GM23338 (cell line): ENCODE measurements at regions not wholly inside any gene's neighbourhood (a gene's known extent, or its start where the extent isn't known, plus 50 kb on each side); places are given as distances from the start of the nearest gene placed in this dataset.

Experiments used
- ATAC-seq: fragments of 200-7000 bp; cut with Tn5 transposase; 3 replicates; pipeline ENCODE4 v1.9.1; 2020
- DNase-seq: peaks from one replicate; pipeline ENCODE4 v3.0.0-alpha.2; 2015; ENCODE audit warnings: low spot score
- H2AFZ ChIP-seq: fragments of 200-600 bp; sonication (generic); 2 replicates; pipeline ENCODE4 v1.8.0; 2016; ENCODE audit warnings: antibody characterized with exemption, mild to moderate bottlenecking, moderate library complexity
- H3F3A ChIP-seq: fragments of 200-600 bp; sonication (generic); replicated peaks from 2 replicates; pipeline ENCODE4 v1.8.0; 2017; ENCODE audit warnings: antibody characterized with exemption, mixed run types, low read depth
- H3K27ac ChIP-seq: fragments of 200-600 bp; sonication (generic); 2 replicates; pipeline ENCODE4 v1.6.1; 2016; ENCODE audit warnings: low read depth
- H3K27me3 ChIP-seq: fragments of 200-600 bp; sonication (generic); 2 replicates; pipeline ENCODE4 v1.8.0; 2016; ENCODE audit warnings: mild to moderate bottlenecking, mixed run types, moderate library complexity; ENCODE audit not compliant: insufficient read depth
- H3K36me3 ChIP-seq: fragments of 200-600 bp; sonication (generic); 2 replicates; pipeline ENCODE4 v1.8.0; 2016; ENCODE audit warnings: mild to moderate bottlenecking; ENCODE audit not compliant: insufficient read depth
- H3K4me1 ChIP-seq: fragments of 200-600 bp; sonication (generic); 2 replicates; pipeline ENCODE4 v1.8.0; 2016; ENCODE audit warnings: mild to moderate bottlenecking, moderate library complexity; ENCODE audit not compliant: insufficient read depth
- H3K4me2 ChIP-seq: fragments of 200-600 bp; sonication (generic); 2 replicates; pipeline ENCODE4 v1.7.1; 2017; ENCODE audit warnings: mixed run types
- H3K4me3 ChIP-seq: fragments of 200-600 bp; sonication (generic); 2 replicates; pipeline ENCODE4 v1.6.1; 2016; ENCODE audit warnings: mixed run types
- H3K79me2 ChIP-seq: fragments of 200-600 bp; sonication (generic); replicated peaks from 2 replicates; pipeline ENCODE4 v1.8.0; 2017; ENCODE audit warnings: mild to moderate bottlenecking; ENCODE audit not compliant: insufficient read depth
- H3K9me2 ChIP-seq: fragments of 200-600 bp; sonication (generic); 2 replicates; pipeline ENCODE4 v1.8.0; 2017; ENCODE audit not compliant: insufficient read depth
- H4K20me1 ChIP-seq: fragments of 200-600 bp; sonication (generic); replicated peaks from 2 replicates; pipeline ENCODE4 v1.8.0; 2017; ENCODE audit warnings: mild to moderate bottlenecking; ENCODE audit not compliant: insufficient read depth
- H3K27ac Mint-ChIP-seq: 2 replicates; pipeline ENCODE4 v1.8.0; 2020; ENCODE audit warnings: inconsistent platforms, mild to moderate bottlenecking, moderate library complexity, mixed read lengths
- H3K27me3 Mint-ChIP-seq: 3 replicates; pipeline ENCODE4 v1.8.0; 2022; ENCODE audit warnings: low read depth, mild to moderate bottlenecking, moderate library complexity, mixed read lengths, inconsistent platforms; ENCODE audit not compliant: insufficient read depth, poor library complexity
- H3K36me3 Mint-ChIP-seq: 3 replicates; pipeline ENCODE4 v1.8.0; 2021; ENCODE audit warnings: low read depth, mild to moderate bottlenecking, inconsistent platforms, moderate library complexity, mixed read lengths
- H3K4me1 Mint-ChIP-seq: 3 replicates; pipeline ENCODE4 v1.8.0; 2020; ENCODE audit warnings: mild to moderate bottlenecking, inconsistent platforms, mixed read lengths
- H3K4me3 Mint-ChIP-seq: 3 replicates; pipeline ENCODE4 v1.8.0; 2021; ENCODE audit warnings: moderate library complexity, mild to moderate bottlenecking, inconsistent platforms, mixed read lengths
- H3K9me3 Mint-ChIP-seq: 3 replicates; pipeline ENCODE4 v1.8.0; 2020; ENCODE audit warnings: moderate library complexity, mild to moderate bottlenecking, inconsistent platforms, mixed read lengths
- CREB1 ChIP-seq: fragments of 250-450 bp; sonication (Bioruptor Pico); IDR thresholded peaks from 2 replicates; pipeline ENCODE4 v1.5.0; 2020; ENCODE audit warnings: low read depth, mild to moderate bottlenecking, moderate library complexity
- REST ChIP-seq: IDR thresholded peaks from one replicate; pipeline ENCODE4 v1.6.1; 2018; ENCODE audit warnings: antibody characterized with exemption; ENCODE audit not compliant: unreplicated experiment
- ZNF331 ChIP-seq: fragments of 250-450 bp; sonication (Bioruptor Pico); IDR thresholded peaks from 2 replicates; pipeline ENCODE4 v1.5.0; 2020; ENCODE audit warnings: low read depth, mild to moderate bottlenecking, moderate library complexity
- ZNF462 ChIP-seq: fragments of 250-450 bp; sonication (Bioruptor Pico); IDR thresholded peaks from 2 replicates; pipeline ENCODE4 v1.5.0; 2020; ENCODE audit warnings: mild to moderate bottlenecking, moderate library complexity

GRCh38 chr10:3339531-3339950 is 167.0 kb upstream of the PITRM1 start (continued):
- no peak for TF ChIP-seq ZNF462 (CRISPR knock-in tag)

GRCh38 chr10:3339121-3339520 is 166.5 kb upstream of the PITRM1 start:
- ATAC-seq: no peak
- H3K36me3 ChIP-seq: no peaks in the 10 kb centered on the region
- H3K4me2 ChIP-seq: no peak overlapping the region
- H3K9me2 ChIP-seq: no peaks in the 10 kb centered on the region
- no peaks in the 10 kb centered on the region for H3K9me3 Mint-ChIP-seq
- no peaks in the 10 kb centered on the region for H3K4me1 ChIP-seq
- H3K36me3 Mint-ChIP-seq: no peaks in the 10 kb centered on the region
- H3K27ac Mint-ChIP-seq: no peak overlapping the region
- 0 out of 2 replicates have a peak overlapping the region, but pooled peaks have one; percentile 18 for H2AFZ ChIP-seq
- H3K4me1 Mint-ChIP-seq: peaks cover 8% of the 10 kb centered on the region; the same call in 1 of the 3 replicates
- no peaks in the 10 kb centered on the region for H3F3A ChIP-seq
- no peak overlapping the region for H3K4me3 Mint-ChIP-seq
- no peak for DNase-seq
- H3K4me3 ChIP-seq: no peak overlapping the region
- no peaks in the 10 kb centered on the region for H3K79me2 ChIP-seq
- H3K27me3 Mint-ChIP-seq: peaks cover 2% of the 10 kb centered on the region
- H4K20me1 ChIP-seq: no peaks in the 10 kb centered on the region
- no peak overlapping the region for H3K27ac ChIP-seq
- no peaks in the 10 kb centered on the region for H3K27me3 ChIP-seq
- no peak for TF ChIP-seq ZNF331 (CRISPR knock-in tag)
- TF ChIP-seq ZNF462 (CRISPR knock-in tag): no peak
- TF ChIP-seq REST: no peak
- no peak for TF ChIP-seq CREB1 (CRISPR knock-in tag)
